MM.1S (cell line): ENCODE measurements at regions not wholly inside any gene's neighbourhood (a gene's known extent, or its start where the extent isn't known, plus 50 kb on each side); places are given as distances from the start of the nearest gene placed in this dataset.

Experiments
- DNase-seq: peaks from one replicate; pipeline ENCODE4 v3.0.0-alpha.2; 2015
- H2AFZ ChIP-seq: fragments of 300-600 bp; sonication (generic); 2 replicates; pipeline ENCODE4 v1.6.0; 2016; ENCODE audit warnings: antibody characterized with exemption, low read length
- H3F3A ChIP-seq: fragments of 300-600 bp; sonication (generic); 2 replicates; pipeline ENCODE4 v1.6.1; 2016; ENCODE audit warnings: mild to moderate bottlenecking, antibody characterized with exemption, low read length, moderate library complexity, mixed read lengths; ENCODE audit not compliant: insufficient read depth
- H3K27ac ChIP-seq: fragments of 300-600 bp; sonication (generic); 2 replicates; pipeline ENCODE4 v1.5.1; 2016; ENCODE audit warnings: mild to moderate bottlenecking, low read length
- H3K27me3 ChIP-seq: fragments of 300-600 bp; sonication (generic); replicated peaks from 2 replicates; pipeline ENCODE4 v1.6.0; 2016; ENCODE audit warnings: low read length; ENCODE audit not compliant: insufficient read depth
- H3K36me3 ChIP-seq: fragments of 300-600 bp; sonication (generic); replicated peaks from 2 replicates; pipeline ENCODE4 v1.6.1; 2016; ENCODE audit warnings: mild to moderate bottlenecking, low read length, mixed read lengths; ENCODE audit not compliant: insufficient read depth
- H3K4me1 ChIP-seq: fragments of 300-600 bp; sonication (generic); 2 replicates; pipeline ENCODE4 v1.6.1; 2016; ENCODE audit warnings: low read length, mixed read lengths
- H3K4me2 ChIP-seq: fragments of 300-600 bp; sonication (generic); 2 replicates; pipeline ENCODE4 v1.6.0; 2016; ENCODE audit warnings: low read depth, low read length
- H3K4me3 ChIP-seq: fragments of 300-600 bp; sonication (generic); 2 replicates; pipeline ENCODE4 v1.5.1; 2016; ENCODE audit warnings: low read length, mixed read lengths
- H3K79me2 ChIP-seq: fragments of 300-600 bp; sonication (generic); 2 replicates; pipeline ENCODE4 v1.6.1; 2016; ENCODE audit warnings: mixed run types, low read length, mixed read lengths
- H3K9ac ChIP-seq: fragments of 300-600 bp; sonication (generic); 2 replicates; pipeline ENCODE4 v1.6.1; 2016; ENCODE audit warnings: low read length, mixed read lengths
- H3K9me2 ChIP-seq: fragments of 300-600 bp; sonication (generic); replicated peaks from 2 replicates; pipeline ENCODE4 v1.6.1; 2016; ENCODE audit warnings: mild to moderate bottlenecking, low read length, mixed read lengths; ENCODE audit not compliant: insufficient read depth
- H3K9me3 ChIP-seq: fragments of 300-600 bp; sonication (generic); replicated peaks from 2 replicates; pipeline ENCODE4 v1.6.1; 2016; ENCODE audit warnings: mild to moderate bottlenecking, low read length, mixed read lengths; ENCODE audit not compliant: insufficient read depth
- H4K20me1 ChIP-seq: fragments of 300-600 bp; sonication (generic); 2 replicates; pipeline ENCODE4 v1.6.1; 2016; ENCODE audit warnings: mild to moderate bottlenecking, low read length, moderate library complexity, mixed read lengths; ENCODE audit not compliant: insufficient read depth
- EZH2 ChIP-seq: fragments of 300-600 bp; sonication (generic); optimal IDR thresholded peaks from 2 replicates; pipeline ENCODE3; 2017; ENCODE audit warnings: low read depth, mild to moderate bottlenecking, antibody characterized with exemption, low read length, mixed read lengths
- EZH2phosphoT487 ChIP-seq: fragments of 300-600 bp; sonication (generic); IDR thresholded peaks from 2 replicates; pipeline ENCODE4 v1.6.1; 2018; ENCODE audit warnings: antibody characterized with exemption, low read length
- TF ChIP-seq, protein P1 (sequence below): fragments of 300-600 bp; sonication (generic); IDR thresholded peaks from 2 replicates; pipeline ENCODE4 v1.5.1; 2016; ENCODE audit warnings: antibody characterized with exemption, low read length, mixed read lengths

DNA sequence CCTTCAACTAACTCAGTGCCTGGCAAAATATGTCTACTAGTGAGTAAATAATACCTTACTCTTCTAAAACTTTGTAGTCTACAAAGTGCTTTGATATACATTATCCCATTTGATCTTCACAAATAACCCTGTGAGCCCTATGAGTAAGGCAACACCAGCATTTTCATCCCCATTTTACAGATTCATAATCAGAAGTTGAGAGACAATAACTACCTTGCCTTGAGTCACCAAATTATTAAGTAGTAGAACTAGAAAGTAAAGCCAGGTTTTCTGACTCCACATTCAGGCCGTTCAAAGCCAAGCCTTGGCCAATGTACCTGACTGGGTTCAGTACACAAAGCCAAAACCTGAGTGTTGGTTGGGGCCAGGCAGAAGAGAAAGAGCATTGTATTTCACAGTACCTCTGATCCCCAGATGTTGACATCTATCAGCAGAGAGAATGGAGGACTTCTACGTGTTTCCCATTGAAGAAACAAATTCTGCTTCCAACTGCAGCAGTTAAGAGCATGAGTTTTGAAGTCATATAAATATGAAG lies 111.3 kb upstream of the LGSN start:
- no peaks in the 10 kb centered on the region for H3K9me2 ChIP-seq
- H3K9ac ChIP-seq: no peak overlapping the region
- H3K4me2 ChIP-seq: no peak overlapping the region
- H2AFZ ChIP-seq: no peak overlapping the region
- H3K79me2 ChIP-seq: no peaks in the 10 kb centered on the region
- H4K20me1 ChIP-seq: no peaks in the 10 kb centered on the region
- no peak overlapping the region for H3K4me3 ChIP-seq
- H3K4me1 ChIP-seq: no peaks in the 10 kb centered on the region
- no peak for TF ChIP-seq EZH2
- no peak for TF ChIP-seq EZH2phosphoT487
- TF ChIP-seq, protein P1, sequence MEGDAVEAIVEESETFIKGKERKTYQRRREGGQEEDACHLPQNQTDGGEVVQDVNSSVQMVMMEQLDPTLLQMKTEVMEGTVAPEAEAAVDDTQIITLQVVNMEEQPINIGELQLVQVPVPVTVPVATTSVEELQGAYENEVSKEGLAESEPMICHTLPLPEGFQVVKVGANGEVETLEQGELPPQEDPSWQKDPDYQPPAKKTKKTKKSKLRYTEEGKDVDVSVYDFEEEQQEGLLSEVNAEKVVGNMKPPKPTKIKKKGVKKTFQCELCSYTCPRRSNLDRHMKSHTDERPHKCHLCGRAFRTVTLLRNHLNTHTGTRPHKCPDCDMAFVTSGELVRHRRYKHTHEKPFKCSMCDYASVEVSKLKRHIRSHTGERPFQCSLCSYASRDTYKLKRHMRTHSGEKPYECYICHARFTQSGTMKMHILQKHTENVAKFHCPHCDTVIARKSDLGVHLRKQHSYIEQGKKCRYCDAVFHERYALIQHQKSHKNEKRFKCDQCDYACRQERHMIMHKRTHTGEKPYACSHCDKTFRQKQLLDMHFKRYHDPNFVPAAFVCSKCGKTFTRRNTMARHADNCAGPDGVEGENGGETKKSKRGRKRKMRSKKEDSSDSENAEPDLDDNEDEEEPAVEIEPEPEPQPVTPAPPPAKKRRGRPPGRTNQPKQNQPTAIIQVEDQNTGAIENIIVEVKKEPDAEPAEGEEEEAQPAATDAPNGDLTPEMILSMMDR: no peak
- no peaks in the 10 kb centered on the region for H3K36me3 ChIP-seq
- DNase-seq: no peak
- no peaks in the 10 kb centered on the region for H3F3A ChIP-seq
- no peak overlapping the region for H3K27ac ChIP-seq
- no peaks in the 10 kb centered on the region for H3K9me3 ChIP-seq
- H3K27me3 ChIP-seq: no peaks in the 10 kb centered on the region

DNA sequence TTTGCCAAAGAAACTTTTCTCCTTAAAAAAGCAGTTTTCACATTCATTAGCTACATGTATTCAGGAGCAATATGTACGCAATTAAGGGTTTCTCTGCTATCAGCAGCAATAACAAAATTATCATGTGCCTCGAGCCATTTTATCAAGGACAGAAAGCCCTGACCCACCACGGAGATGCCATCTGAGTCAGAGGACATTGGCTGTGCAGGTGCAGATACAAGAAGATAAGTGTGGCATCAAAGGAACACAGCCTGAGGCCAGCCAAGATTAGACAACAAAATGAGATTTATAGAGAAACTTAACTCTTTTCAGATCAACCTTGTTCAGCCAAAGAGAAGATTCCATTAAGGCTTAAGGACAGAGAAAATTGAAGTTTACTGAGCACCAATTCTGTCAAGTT lies 115.2 kb upstream of the LGSN start:
- Histone ChIP-seq H4K20me1 (no peaks in the 10 kb centered on the region), H3K79me2 (no peaks in the 10 kb centered on the region), H3K27me3 (no peaks in the 10 kb centered on the region), H3K4me1 (no peaks in the 10 kb centered on the region), H3F3A (no peaks in the 10 kb centered on the region), H3K9ac (no peak overlapping the region), H3K9me2 (no peaks in the 10 kb centered on the region), H3K36me3 (no peaks in the 10 kb centered on the region), H3K4me3 (no peak overlapping the region), H3K9me3 (no peaks in the 10 kb centered on the region), H3K27ac (no peak overlapping the region), H3K4me2 (no peak overlapping the region), H2AFZ (no peak overlapping the region)
- no peak for DNase-seq
- TF ChIP-seq EZH2 (no peak), EZH2phosphoT487 (no peak)
- TF ChIP-seq, protein P1: no peak

DNA sequence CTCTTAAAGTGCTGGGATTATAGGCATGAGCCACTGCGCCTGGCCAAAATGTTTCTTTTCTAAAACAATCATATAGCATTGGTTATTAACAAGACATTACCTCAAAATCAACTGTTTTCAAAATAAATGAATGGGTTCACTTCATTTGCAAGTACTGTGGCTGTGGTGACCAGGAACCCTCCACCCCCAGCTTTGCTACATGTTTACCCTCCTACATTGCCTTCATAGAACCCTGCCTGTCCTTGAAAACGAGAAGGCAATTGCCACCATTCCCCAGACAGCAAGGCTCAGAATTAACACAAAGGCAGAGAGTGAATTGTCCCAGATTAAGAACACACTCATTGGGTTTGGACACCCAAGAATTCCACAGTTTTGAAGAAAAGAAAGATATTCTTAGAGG lies 116.6 kb upstream of the LGSN start:
- Histone ChIP-seq H3K79me2 (no peaks in the 10 kb centered on the region), H4K20me1 (no peaks in the 10 kb centered on the region), H2AFZ (no peak overlapping the region), H3K4me3 (no peak overlapping the region), H3K9me2 (no peaks in the 10 kb centered on the region), H3F3A (no peaks in the 10 kb centered on the region), H3K4me1 (no peaks in the 10 kb centered on the region), H3K27ac (no peak overlapping the region), H3K9me3 (no peaks in the 10 kb centered on the region), H3K36me3 (no peaks in the 10 kb centered on the region), H3K9ac (no peak overlapping the region), H3K4me2 (no peak overlapping the region), H3K27me3 (no peaks in the 10 kb centered on the region)
- no peak for DNase-seq
- no peak for TF ChIP-seq EZH2
- TF ChIP-seq, protein P1: no peak
- TF ChIP-seq EZH2phosphoT487: no peak
